WTC11 (cell line): ENCODE measurements at regions not wholly inside any gene's neighbourhood (a gene's known extent, or its start where the extent isn't known, plus 50 kb on each side); places are given as distances from the start of the nearest gene placed in this dataset.

Source experiments
- CTCF ChIP-seq: fragments of 200-600 bp; IDR thresholded peaks from 2 replicates; pipeline ENCODE4 v1.8.0; 2022; ENCODE audit warnings: antibody characterized with exemption
- ETV6 ChIP-seq: sonication (generic); formaldehyde crosslinking; IDR thresholded peaks from 2 replicates; pipeline ENCODE4 v1.8.1; 2022; ENCODE audit warnings: mild to moderate bottlenecking, missing genetic modification reagents

GRCh38 chr2:61702088-61702467 lies 151.8 kb downstream of the FAM161A start:
- TF ChIP-seq ETV6 (CRISPR knock-in tag), result no peak
- no peak for TF ChIP-seq CTCF
